GM13976 (cell line): ENCODE measurements at regions not wholly inside any gene's neighbourhood (a gene's known extent, or its start where the extent isn't known, plus 50 kb on each side); places are given as distances from the start of the nearest gene placed in this dataset.

Source experiments
- DNase-seq: peaks from one replicate; pipeline ENCODE4 v3.0.0; 2012; ENCODE audit warnings: low spot score
- in situ Hi-C: fragments of 300-500 bp; cut with MboI; formaldehyde crosslinking; loops from one replicate; pipeline ENCODE4 v1.12.0; 2022; ENCODE audit warnings: low sequenced_read_pairs, mixed read lengths, inconsistent platforms; ENCODE audit not compliant: unreplicated experiment
- TF ChIP-seq, protein P1 (sequence below): IDR thresholded peaks from 2 replicates; pipeline ENCODE4 v1.5.1; 2012; ENCODE audit warnings: borderline replicate concordance, mild to moderate bottlenecking; ENCODE audit not compliant: insufficient read depth; ENCODE audit errors: extremely low read depth, missing control alignments, control extremely low read depth

DNA sequence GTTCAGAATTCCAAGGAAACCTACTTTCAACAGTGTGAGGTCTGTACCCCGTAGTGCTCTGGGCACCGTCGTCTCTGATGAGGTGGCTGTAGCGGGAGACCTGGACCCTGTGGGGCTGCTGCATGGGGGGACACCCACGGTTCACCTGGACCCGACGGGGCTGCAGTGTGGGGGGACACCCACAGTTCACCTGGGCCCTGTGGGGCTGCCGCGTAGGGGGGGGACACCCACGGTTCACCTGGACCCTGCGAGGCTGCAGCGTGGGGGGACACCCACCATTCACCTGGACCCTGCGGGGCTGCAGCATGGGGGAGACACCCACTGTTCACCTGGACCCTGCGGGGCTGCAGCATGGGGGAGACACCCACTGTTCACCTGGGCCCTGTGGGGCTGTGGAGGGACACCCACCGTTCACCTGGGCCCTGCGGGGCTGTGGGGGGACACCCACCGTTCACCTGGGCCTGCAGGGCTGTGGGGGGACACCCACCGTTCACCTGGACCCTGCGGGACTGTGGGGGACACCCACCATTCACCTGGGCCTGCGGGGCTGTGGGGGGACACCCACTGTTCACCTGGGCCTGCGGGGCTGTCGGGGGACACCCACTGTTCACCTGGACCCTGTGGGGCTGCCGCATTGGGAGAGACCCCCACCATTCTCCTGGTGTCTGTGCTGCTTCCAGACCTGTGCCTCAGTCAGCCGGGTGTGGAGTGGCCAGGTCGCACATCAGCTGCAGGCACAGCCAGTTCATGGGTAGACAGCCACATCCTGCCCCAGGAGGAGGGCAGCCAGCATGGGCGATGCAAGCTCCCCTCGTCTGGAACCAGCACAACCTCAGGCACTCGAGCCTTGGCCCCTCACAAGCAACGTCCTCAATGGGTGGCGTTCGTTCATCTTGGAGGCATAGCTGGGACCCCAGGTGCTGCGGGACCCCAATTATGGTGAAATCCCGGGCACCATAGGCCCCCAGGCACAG is 114.5 kb downstream of the TMEM18 start:
- TF ChIP-seq, protein P1, sequence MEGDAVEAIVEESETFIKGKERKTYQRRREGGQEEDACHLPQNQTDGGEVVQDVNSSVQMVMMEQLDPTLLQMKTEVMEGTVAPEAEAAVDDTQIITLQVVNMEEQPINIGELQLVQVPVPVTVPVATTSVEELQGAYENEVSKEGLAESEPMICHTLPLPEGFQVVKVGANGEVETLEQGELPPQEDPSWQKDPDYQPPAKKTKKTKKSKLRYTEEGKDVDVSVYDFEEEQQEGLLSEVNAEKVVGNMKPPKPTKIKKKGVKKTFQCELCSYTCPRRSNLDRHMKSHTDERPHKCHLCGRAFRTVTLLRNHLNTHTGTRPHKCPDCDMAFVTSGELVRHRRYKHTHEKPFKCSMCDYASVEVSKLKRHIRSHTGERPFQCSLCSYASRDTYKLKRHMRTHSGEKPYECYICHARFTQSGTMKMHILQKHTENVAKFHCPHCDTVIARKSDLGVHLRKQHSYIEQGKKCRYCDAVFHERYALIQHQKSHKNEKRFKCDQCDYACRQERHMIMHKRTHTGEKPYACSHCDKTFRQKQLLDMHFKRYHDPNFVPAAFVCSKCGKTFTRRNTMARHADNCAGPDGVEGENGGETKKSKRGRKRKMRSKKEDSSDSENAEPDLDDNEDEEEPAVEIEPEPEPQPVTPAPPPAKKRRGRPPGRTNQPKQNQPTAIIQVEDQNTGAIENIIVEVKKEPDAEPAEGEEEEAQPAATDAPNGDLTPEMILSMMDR, result no peak
- DNase-seq, result no peak
- in situ Hi-C loops, result no loop called here

GRCh38 chr2:558879-559278 is 118.3 kb downstream of the TMEM18 start:
- TF ChIP-seq, protein P1, result no peak
- DNase-seq, result no peak
- in situ Hi-C loops, result no loop called here

GRCh38 chr2:558302-558642 is 118.9 kb downstream of the TMEM18 start:
- no peak for DNase-seq
- in situ Hi-C loops, result no loop called here
- TF ChIP-seq, protein P1, result no peak

DNA sequence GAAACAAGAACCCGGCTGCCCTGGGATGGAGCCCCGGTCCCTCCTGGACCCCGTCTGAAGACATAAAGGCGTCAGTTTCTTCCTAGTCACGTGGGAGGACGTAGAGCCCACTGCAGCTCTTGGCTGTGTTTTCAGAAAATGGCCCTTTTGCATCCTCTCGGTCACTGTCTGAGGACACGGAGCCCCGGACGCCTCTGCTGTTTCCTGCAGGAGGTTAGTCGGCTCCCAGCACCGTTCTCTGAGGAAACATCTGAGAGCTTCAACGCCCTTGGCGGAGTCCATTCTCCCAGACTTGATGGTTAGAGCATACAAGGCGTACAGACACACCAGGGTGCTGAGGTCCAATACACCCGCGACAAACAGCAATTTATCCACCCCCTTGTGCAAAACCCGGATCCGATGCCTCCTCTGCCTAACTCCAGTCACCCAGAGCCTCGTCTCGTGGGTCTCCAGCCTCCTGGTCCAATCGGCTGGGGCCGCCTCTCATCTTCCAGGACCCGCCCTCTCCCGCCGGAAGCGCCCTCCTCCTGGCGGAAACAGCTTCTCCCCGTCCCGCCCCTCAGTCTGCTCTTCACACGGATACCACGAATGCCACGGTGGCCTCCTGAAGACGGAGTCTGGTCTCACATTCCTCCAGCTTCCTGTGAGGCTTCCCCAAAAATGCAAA is 119.4 kb downstream of the TMEM18 start:
- DNase-seq, result no peak
- TF ChIP-seq, protein P1, result no peak
- in situ Hi-C loops, result no loop called here

GRCh38 chr2:556485-556884 is 120.7 kb downstream of the TMEM18 start:
- DNase-seq, result peak; percentile 2
- in situ Hi-C loops, result no loop called here
- TF ChIP-seq, protein P1, result no peak

- TF ChIP-seq, protein P1, result no peak
- in situ Hi-C loops, result no loop called here
- DNase-seq, result peak; percentile 3
These were observed 121.9 kb downstream of the TMEM18 start for GRCh38 chr2:555164-555922.
